Vagina (tissue), 2 donors: ENCODE measurements at regions not wholly inside any gene's neighbourhood (a gene's known extent, or its start where the extent isn't known, plus 50 kb on each side); places are given as distances from the start of the nearest gene placed in this dataset.

Experiments used
- DNase-seq, 2 donors: peaks; one replicate each; pipeline ENCODE4 v3.0.0-alpha.2; 2017; ENCODE audit errors: extremely low spot score in 2 of 2
- H3K27ac ChIP-seq: fragments of 200-600 bp; sonication (generic); one replicate; pipeline ENCODE4 v1.5.1; 2019
- H3K27me3 ChIP-seq: fragments of 200-600 bp; sonication (generic); one replicate; pipeline ENCODE4 v1.5.1; 2019
- H3K36me3 ChIP-seq, 2 donors: fragments of 200-600 bp; sonication (generic); one replicate each; pipeline ENCODE4 v1.5.1; 2017 to 2019
- H3K4me1 ChIP-seq: fragments of 200-600 bp; sonication (generic); one replicate; pipeline ENCODE4 v1.5.1; 2019
- H3K4me3 ChIP-seq, 2 donors: fragments of 200-600 bp; sonication (generic); 1 replicate in 1 of 2; 2 replicates in 1 of 2; pipeline ENCODE4 v1.5.1; 2016 to 2019
- H3K9me3 ChIP-seq: fragments of 200-600 bp; sonication (generic); one replicate; pipeline ENCODE4 v1.5.1; 2019
- POLR2A ChIP-seq, 2 donors: fragments of 450-650 bp; IDR thresholded peaks; one replicate each; pipeline ENCODE4 v1.6.1; 2017; ENCODE audit warnings: antibody characterized with exemption in 2 of 2, mild to moderate bottlenecking in 2 of 2, moderate library complexity in 2 of 2
- POLR2AphosphoS5 ChIP-seq, 2 donors: sonication (generic); formaldehyde crosslinking; IDR thresholded peaks; one replicate each; pipeline ENCODE4 v1.9.0; 2017; ENCODE audit warnings: antibody characterized with exemption in 2 of 2, mild to moderate bottlenecking in 2 of 2, low read depth in 1 of 2; ENCODE audit not compliant: insufficient read depth in 1 of 2
- intact Hi-C: fragments of 100-400 bp; cut with DNase I; formaldehyde crosslinking; loops from one replicate; pipeline ENCODE4 v1.15.1; 2023
- TF ChIP-seq, protein P1 (sequence below), 3 experiments: fragments of 450-650 bp in 2 of 3; fragments of 200-600 bp in 1 of 3; sonication (generic) in 1 of 3; IDR thresholded peaks; one replicate each; pipeline ENCODE4 v1.5.1; 2017 to 2019; ENCODE audit warnings: antibody characterized with exemption in 3 of 3, mild to moderate bottlenecking in 2 of 3, moderate library complexity in 2 of 3

- H3K27me3 ChIP-seq, result no peaks in the 10 kb centered on the region
- H3K4me1 ChIP-seq, result no peaks in the 10 kb centered on the region
- H3K36me3 ChIP-seq, result no peaks in the 10 kb centered on the region
- no peak for DNase-seq
- H3K27ac ChIP-seq, result no peak overlapping the region
- H3K4me3 ChIP-seq, result no peak overlapping the region
- TF ChIP-seq POLR2AphosphoS5 (IDR thresholded peaks at IDR 0.05; ENCODE audit: insufficient read depth in 1 of 2, low read depth in 1 of 2), result no peak
- TF ChIP-seq, protein P1, sequence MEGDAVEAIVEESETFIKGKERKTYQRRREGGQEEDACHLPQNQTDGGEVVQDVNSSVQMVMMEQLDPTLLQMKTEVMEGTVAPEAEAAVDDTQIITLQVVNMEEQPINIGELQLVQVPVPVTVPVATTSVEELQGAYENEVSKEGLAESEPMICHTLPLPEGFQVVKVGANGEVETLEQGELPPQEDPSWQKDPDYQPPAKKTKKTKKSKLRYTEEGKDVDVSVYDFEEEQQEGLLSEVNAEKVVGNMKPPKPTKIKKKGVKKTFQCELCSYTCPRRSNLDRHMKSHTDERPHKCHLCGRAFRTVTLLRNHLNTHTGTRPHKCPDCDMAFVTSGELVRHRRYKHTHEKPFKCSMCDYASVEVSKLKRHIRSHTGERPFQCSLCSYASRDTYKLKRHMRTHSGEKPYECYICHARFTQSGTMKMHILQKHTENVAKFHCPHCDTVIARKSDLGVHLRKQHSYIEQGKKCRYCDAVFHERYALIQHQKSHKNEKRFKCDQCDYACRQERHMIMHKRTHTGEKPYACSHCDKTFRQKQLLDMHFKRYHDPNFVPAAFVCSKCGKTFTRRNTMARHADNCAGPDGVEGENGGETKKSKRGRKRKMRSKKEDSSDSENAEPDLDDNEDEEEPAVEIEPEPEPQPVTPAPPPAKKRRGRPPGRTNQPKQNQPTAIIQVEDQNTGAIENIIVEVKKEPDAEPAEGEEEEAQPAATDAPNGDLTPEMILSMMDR (IDR thresholded peaks at IDR 0.05), result no peak
- no peak for TF ChIP-seq POLR2A (IDR thresholded peaks at IDR 0.05)
- H3K9me3 ChIP-seq, result no peaks in the 10 kb centered on the region
- intact Hi-C loops, result no loop called here
These were observed 755.2 kb downstream of the METTL15 start for GRCh38 chr11:28863422-28863821.

- H3K27me3 ChIP-seq, result no peaks in the 10 kb centered on the region
- intact Hi-C loops, result no loop called here
- H3K27ac ChIP-seq, result no peak overlapping the region
- no peaks in the 10 kb centered on the region for H3K4me1 ChIP-seq
- TF ChIP-seq POLR2AphosphoS5 (IDR thresholded peaks at IDR 0.05; ENCODE audit: insufficient read depth in 1 of 2, low read depth in 1 of 2), result peak in 1 of 2 donors; percentile 75
- TF ChIP-seq POLR2A (IDR thresholded peaks at IDR 0.05), result no peak
- TF ChIP-seq, protein P1 (IDR thresholded peaks at IDR 0.05), result no peak
- no peaks in the 10 kb centered on the region for H3K9me3 ChIP-seq
- no peak overlapping the region for H3K4me3 ChIP-seq
- no peaks in the 10 kb centered on the region for H3K36me3 ChIP-seq
- DNase-seq, result no peak
These were observed 752.7 kb downstream of the METTL15 start for GRCh38 chr11:28860893-28861292.

- no peak for DNase-seq
- TF ChIP-seq, protein P1 (IDR thresholded peaks at IDR 0.05), result no peak
- TF ChIP-seq POLR2AphosphoS5 (IDR thresholded peaks at IDR 0.05; ENCODE audit: insufficient read depth in 1 of 2, low read depth in 1 of 2), result no peak
- no peak for TF ChIP-seq POLR2A (IDR thresholded peaks at IDR 0.05)
These were observed 749.9 kb downstream of the METTL15 start for GRCh38 chr11:28858076-28858475.

GRCh38 chr11:28849053-28849452, 740.9 kb downstream of the METTL15 start:
- Histone ChIP-seq H3K4me1 (no peaks in the 10 kb centered on the region), H3K4me3 (no peak overlapping the region), H3K9me3 (no peaks in the 10 kb centered on the region), H3K27ac (no peak overlapping the region), H3K36me3 (no peaks in the 10 kb centered on the region), H3K27me3 (no peaks in the 10 kb centered on the region)
- no peak for TF ChIP-seq POLR2AphosphoS5 (IDR thresholded peaks at IDR 0.05; ENCODE audit: insufficient read depth in 1 of 2, low read depth in 1 of 2)
- no peak for TF ChIP-seq POLR2A (IDR thresholded peaks at IDR 0.05)
- TF ChIP-seq, protein P1 (IDR thresholded peaks at IDR 0.05), result no peak
- intact Hi-C loops, result no loop called here
- no peak for DNase-seq

More at GRCh38 chr11:28858076-28858475, 749.9 kb downstream of the METTL15 start:
- Histone ChIP-seq H3K27ac (no peak overlapping the region), H3K4me1 (no peaks in the 10 kb centered on the region), H3K36me3 (no peaks in the 10 kb centered on the region), H3K27me3 (no peaks in the 10 kb centered on the region), H3K4me3 (no peak overlapping the region), H3K9me3 (no peaks in the 10 kb centered on the region)
- intact Hi-C loops, result no loop called here

- H3K27ac ChIP-seq, result no peak overlapping the region
These were observed 734.5 kb downstream of the METTL15 start for GRCh38 chr11:28842716-28843115.

More at GRCh38 chr11:28842716-28843115, 734.5 kb downstream of the METTL15 start:
- TF ChIP-seq POLR2AphosphoS5 (IDR thresholded peaks at IDR 0.05; ENCODE audit: insufficient read depth in 1 of 2, low read depth in 1 of 2), result no peak
- TF ChIP-seq, protein P1 (IDR thresholded peaks at IDR 0.05), result no peak
- Histone ChIP-seq H3K4me1 (no peaks in the 10 kb centered on the region), H3K27me3 (no peaks in the 10 kb centered on the region), H3K9me3 (no peaks in the 10 kb centered on the region), H3K36me3 (no peaks in the 10 kb centered on the region), H3K4me3 (no peak overlapping the region)
- no peak for DNase-seq
- intact Hi-C loops, result no loop called here
